Karpas-422 (cell line): ENCODE measurements at regions not wholly inside any gene's neighbourhood (a gene's known extent, or its start where the extent isn't known, plus 50 kb on each side); places are given as distances from the start of the nearest gene placed in this dataset.

Experiments
- DNase-seq: peaks from one replicate; pipeline ENCODE4 v3.0.0-alpha.2; 2015
- H2AFZ ChIP-seq: fragments of 200-600 bp; sonication (generic); 2 replicates; pipeline ENCODE4 v1.6.1; 2014; ENCODE audit warnings: antibody characterized with exemption, low read length, mixed read lengths
- H3K27ac ChIP-seq: fragments of 200-600 bp; sonication (generic); 2 replicates; pipeline ENCODE4 v1.5.1; 2014; ENCODE audit warnings: mild to moderate bottlenecking, low read length, moderate library complexity
- H3K27me3 ChIP-seq: fragments of 200-600 bp; sonication (generic); 2 replicates; pipeline ENCODE4 v1.6.1; 2014; ENCODE audit warnings: low read length, mixed read lengths
- H3K36me3 ChIP-seq: fragments of 200-600 bp; sonication (generic); 2 replicates; pipeline ENCODE4 v1.6.1; 2014; ENCODE audit warnings: low read length, mixed read lengths; ENCODE audit not compliant: insufficient read depth
- H3K4me1 ChIP-seq: fragments of 200-600 bp; sonication (generic); 2 replicates; pipeline ENCODE4 v1.6.1; 2014; ENCODE audit warnings: mild to moderate bottlenecking, low read length, mixed read lengths
- H3K4me2 ChIP-seq: fragments of 200-600 bp; sonication (generic); 2 replicates; pipeline ENCODE4 v1.6.1; 2014; ENCODE audit warnings: low read length, low read depth, mild to moderate bottlenecking; ENCODE audit not compliant: poor library complexity, severe bottlenecking
- H3K4me3 ChIP-seq: fragments of 200-600 bp; sonication (generic); 2 replicates; pipeline ENCODE4 v1.5.1; 2014; ENCODE audit warnings: mild to moderate bottlenecking, antibody characterized with exemption, low read length, mixed read lengths
- H3K79me2 ChIP-seq: fragments of 200-600 bp; sonication (generic); 2 replicates; pipeline ENCODE4 v1.6.1; 2014; ENCODE audit warnings: mild to moderate bottlenecking, low read length, mixed read lengths
- H3K9ac ChIP-seq: fragments of 200-600 bp; sonication (generic); 2 replicates; pipeline ENCODE4 v1.6.0; 2014; ENCODE audit warnings: low read length
- H3K9me2 ChIP-seq: fragments of 200-600 bp; sonication (generic), shearing (Covaris generic); replicated peaks from 2 replicates; pipeline ENCODE4 v1.6.0; 2014; ENCODE audit warnings: mild to moderate bottlenecking, low read length, moderate library complexity; ENCODE audit not compliant: insufficient read depth
- H3K9me3 ChIP-seq: fragments of 300-700, 200-600 bp; sonication (generic); 2 replicates; pipeline ENCODE4 v1.6.1; 2014; ENCODE audit warnings: low read length, mixed read lengths
- H4K20me1 ChIP-seq: fragments of 200-600 bp; sonication (generic); 2 replicates; pipeline ENCODE4 v1.6.1; 2014; ENCODE audit warnings: mild to moderate bottlenecking, antibody characterized with exemption, low read length, low read depth; ENCODE audit not compliant: insufficient read depth

GRCh38 chr14:101246894-101247841 lies 314.1 kb upstream of the DIO3 start:
- Histone ChIP-seq H2AFZ (no peak overlapping the region), H3K27ac (no peak overlapping the region), H3K36me3 (no peaks in the 10 kb centered on the region), H3K4me1 (no peaks in the 10 kb centered on the region), H3K9ac (no peak overlapping the region), H3K79me2 (no peaks in the 10 kb centered on the region), H3K27me3 (no peaks in the 10 kb centered on the region), H3K4me2 (no peak overlapping the region), H3K9me2 (no peaks in the 10 kb centered on the region), H3K4me3 (no peak overlapping the region), H4K20me1 (no peaks in the 10 kb centered on the region), H3K9me3 (no peaks in the 10 kb centered on the region)
- no peak for DNase-seq

DNA sequence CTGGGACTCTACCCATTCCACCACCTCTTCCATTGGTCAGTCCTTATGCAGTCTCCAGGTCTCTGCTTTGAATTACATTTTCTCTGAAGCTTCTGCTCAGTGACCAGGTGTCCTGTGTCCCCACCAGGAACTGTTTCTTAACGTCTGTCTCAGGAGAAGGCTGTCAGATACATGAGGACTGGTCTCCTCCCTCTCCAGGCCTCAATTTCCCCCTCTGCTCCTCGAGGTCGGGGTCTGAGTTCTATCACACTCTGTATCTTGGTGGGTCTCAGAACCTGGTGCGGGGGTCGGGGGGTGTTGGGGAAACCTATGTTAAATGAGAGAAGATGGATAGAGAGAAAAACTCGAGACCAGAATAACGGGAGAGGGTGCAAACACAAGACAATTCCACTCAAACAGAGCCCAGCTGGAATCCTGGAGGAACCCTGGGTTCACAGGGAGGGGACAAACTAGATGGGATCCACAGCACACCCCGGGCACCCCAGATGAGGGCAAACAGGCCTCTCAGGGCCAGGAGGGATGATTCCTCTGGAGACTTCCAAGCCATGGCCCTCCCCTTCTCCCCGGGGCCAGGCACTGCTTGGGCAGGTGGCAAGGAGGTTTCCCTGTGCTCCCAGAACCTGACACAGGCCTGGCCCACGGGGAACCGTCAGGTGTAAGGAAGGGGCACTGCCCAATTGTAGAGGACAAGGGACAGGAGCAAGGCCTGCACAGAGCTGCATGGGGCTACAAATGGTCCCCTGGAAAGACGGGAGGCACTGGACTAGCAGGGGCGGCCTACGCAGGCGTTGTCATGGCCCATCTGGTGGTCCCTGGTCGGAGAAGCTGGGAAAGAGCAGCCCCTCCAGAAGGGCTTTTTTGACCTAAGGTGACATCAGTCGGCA lies 313.2 kb upstream of the DIO3 start:
- Histone ChIP-seq H3K4me2 (no peak overlapping the region), H3K4me3 (no peak overlapping the region), H3K79me2 (no peaks in the 10 kb centered on the region), H2AFZ (no peak overlapping the region), H3K4me1 (no peaks in the 10 kb centered on the region), H3K9ac (no peak overlapping the region), H4K20me1 (no peaks in the 10 kb centered on the region), H3K9me2 (no peaks in the 10 kb centered on the region), H3K27me3 (no peaks in the 10 kb centered on the region), H3K9me3 (no peaks in the 10 kb centered on the region), H3K36me3 (no peaks in the 10 kb centered on the region), H3K27ac (no peak overlapping the region)
- DNase-seq = no peak

DNA sequence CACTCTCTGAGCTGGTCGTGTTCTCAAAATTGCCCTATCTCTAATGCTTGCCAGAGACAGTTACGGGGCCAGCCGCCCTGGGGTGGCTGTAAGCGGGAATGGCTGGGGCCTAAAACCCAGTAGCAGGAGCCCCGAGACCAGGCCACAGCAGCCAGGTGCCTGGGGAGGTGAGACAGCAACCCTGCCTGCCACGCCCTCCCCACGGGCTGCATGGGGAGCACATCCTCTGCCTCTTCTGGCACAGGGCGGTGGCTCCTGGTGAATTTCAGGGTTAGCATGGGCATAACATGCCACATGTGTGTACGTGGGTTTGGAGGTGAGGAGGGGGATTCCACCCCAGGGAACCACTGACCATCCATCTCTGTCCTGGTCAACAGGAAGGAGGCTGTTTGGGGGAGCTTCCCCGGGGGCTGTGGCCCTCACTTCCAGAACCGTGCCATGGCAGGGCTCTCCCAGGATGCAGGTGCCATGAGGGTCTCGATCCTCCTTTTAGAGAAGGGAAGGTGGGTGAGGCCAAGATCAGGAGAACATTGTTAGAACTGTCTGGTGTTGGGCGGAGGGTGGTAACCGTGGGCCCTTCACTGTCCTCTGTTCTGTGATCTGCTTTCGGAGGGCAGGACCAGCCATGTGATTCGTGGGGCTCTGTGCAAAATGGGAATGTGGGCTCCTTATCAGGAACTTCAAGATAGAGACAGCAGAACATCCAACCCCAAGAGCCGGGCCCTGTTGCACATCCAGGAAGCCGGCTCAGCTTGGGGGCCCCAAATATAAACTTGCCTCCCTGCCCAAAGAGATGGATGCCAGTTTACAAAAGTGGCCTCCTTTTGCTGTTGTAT lies 312.2 kb upstream of the DIO3 start:
- DNase-seq = no peak
- Histone ChIP-seq H3K9me3 (no peaks in the 10 kb centered on the region), H3K4me1 (no peaks in the 10 kb centered on the region), H2AFZ (no peak overlapping the region), H4K20me1 (no peaks in the 10 kb centered on the region), H3K79me2 (no peaks in the 10 kb centered on the region), H3K9ac (no peak overlapping the region), H3K4me2 (no peak overlapping the region), H3K27ac (no peak overlapping the region), H3K27me3 (no peaks in the 10 kb centered on the region), H3K4me3 (no peak overlapping the region), H3K9me2 (no peaks in the 10 kb centered on the region), H3K36me3 (no peaks in the 10 kb centered on the region)

- no peak for DNase-seq
- H3K4me1 ChIP-seq = no peaks in the 10 kb centered on the region
- H3K9me2 ChIP-seq = no peaks in the 10 kb centered on the region
- no peaks in the 10 kb centered on the region for H3K79me2 ChIP-seq
- no peak overlapping the region for H3K27ac ChIP-seq
- no peak overlapping the region for H3K4me3 ChIP-seq
- no peak overlapping the region for H3K4me2 ChIP-seq
- H3K36me3 ChIP-seq = no peaks in the 10 kb centered on the region
- H3K9ac ChIP-seq = no peak overlapping the region
- no peak overlapping the region for H2AFZ ChIP-seq
- H3K27me3 ChIP-seq = no peaks in the 10 kb centered on the region
- H4K20me1 ChIP-seq = no peaks in the 10 kb centered on the region
- no peaks in the 10 kb centered on the region for H3K9me3 ChIP-seq
Observed at GRCh38 chr14:101249676-101250036, 311.6 kb upstream of the DIO3 start.

DNA sequence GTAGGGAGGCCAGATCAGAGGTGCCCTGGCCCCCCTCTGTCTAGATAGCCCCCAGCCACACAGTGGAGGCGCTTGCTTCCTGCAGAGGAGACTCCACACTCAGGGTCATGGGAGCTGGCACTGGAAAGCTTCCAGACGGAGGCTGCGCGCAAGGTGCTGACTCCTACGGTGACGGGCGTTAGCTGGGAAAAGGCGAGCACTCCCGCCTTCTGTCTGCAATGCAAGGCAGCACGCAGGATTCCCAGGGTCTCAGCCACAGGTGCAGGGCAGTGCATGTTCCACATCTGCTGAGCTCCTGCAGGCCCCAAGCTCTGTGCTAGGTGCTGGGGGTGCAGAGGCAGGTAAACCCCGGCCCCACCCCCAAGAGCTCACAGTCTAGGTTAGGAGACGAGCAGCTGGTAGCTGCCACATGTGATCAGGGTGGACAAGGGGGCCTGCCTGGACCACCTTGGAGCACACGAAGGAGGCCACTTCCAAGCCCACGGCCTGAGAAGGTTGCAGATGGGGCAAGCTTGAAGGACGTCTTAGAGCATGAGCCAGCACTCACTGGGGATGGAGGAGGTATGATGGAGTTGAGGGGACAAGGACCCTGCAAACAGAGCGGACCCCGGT lies 310.9 kb upstream of the DIO3 start:
- H3K9me3 ChIP-seq = no peaks in the 10 kb centered on the region
- H3K27me3 ChIP-seq = no peaks in the 10 kb centered on the region

DNA sequence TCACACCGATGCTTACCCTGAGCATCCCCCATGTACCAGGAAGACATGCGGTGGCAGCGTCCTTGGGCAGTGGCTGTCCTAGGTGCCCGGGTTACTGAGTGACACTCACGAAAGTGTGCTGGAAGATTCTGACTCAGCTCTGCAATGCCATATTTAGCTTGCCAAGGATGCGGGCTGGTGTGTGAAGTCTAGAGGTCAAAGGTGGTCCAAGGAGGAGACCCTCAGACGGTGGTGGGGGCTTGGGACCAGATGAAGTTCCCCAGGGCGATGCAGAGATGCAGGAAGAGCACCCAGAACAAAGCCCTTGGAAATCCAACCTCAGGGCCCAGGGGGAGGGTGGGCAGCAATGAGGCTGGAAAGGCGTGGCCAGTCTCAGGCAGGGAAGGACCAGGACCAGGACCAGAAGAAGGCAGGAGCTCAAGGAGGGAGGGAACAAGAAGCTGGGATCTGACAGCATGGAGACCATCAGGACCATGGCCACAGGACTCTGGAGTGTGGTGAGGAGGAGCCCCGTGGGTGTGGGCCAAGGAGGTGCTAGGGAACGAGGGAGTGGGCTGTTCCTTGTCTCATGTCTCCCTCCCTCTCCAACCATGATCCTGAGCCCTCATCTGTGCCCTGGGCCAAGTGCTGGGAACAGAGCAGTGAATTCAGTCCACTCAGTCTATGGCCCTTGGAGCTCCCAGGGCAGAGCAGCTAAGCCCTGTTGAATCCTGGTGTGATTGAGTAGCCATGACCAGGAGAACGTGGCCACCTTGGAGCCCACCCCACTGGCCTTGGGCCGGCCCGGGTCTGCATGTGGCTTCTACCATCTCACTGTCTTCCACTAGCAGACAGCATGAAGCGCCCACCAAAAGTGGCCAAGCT lies 310.1 kb upstream of the DIO3 start:
- DNase-seq = no peak
- H2AFZ ChIP-seq = no peak overlapping the region
- H3K9ac ChIP-seq = no peak overlapping the region
- H3K27me3 ChIP-seq = peaks cover 3% of the 10 kb centered on the region; the same call in 1 of the 2 replicates
- no peaks in the 10 kb centered on the region for H4K20me1 ChIP-seq
- H3K4me3 ChIP-seq = no peak overlapping the region
- H3K79me2 ChIP-seq = no peaks in the 10 kb centered on the region
- no peak overlapping the region for H3K4me2 ChIP-seq
- H3K9me2 ChIP-seq = no peaks in the 10 kb centered on the region
- no peaks in the 10 kb centered on the region for H3K9me3 ChIP-seq
- H3K36me3 ChIP-seq = no peaks in the 10 kb centered on the region
- H3K27ac ChIP-seq = no peak overlapping the region
- no peaks in the 10 kb centered on the region for H3K4me1 ChIP-seq

More for the DNA sequence above, 310.9 kb upstream of the DIO3 start:
- Histone ChIP-seq H3K4me3 (no peak overlapping the region), H2AFZ (no peak overlapping the region), H3K4me1 (no peaks in the 10 kb centered on the region), H3K79me2 (no peaks in the 10 kb centered on the region), H4K20me1 (no peaks in the 10 kb centered on the region), H3K4me2 (no peak overlapping the region), H3K36me3 (no peaks in the 10 kb centered on the region), H3K9ac (no peak overlapping the region), H3K27ac (no peak overlapping the region), H3K9me2 (no peaks in the 10 kb centered on the region)
- no peak for DNase-seq

GRCh38 chr14:101251812-101252442 lies 309.4 kb upstream of the DIO3 start:
- no peak for DNase-seq
- no peaks in the 10 kb centered on the region for H3K4me1 ChIP-seq
- no peak overlapping the region for H3K4me3 ChIP-seq
- H3K9ac ChIP-seq = no peak overlapping the region
- no peak overlapping the region for H3K4me2 ChIP-seq
- H3K9me3 ChIP-seq = no peaks in the 10 kb centered on the region
- no peaks in the 10 kb centered on the region for H3K36me3 ChIP-seq
- H3K27me3 ChIP-seq = peaks cover 4% of the 10 kb centered on the region; the same call in 1 of the 2 replicates
- no peaks in the 10 kb centered on the region for H3K9me2 ChIP-seq
- H3K79me2 ChIP-seq = no peaks in the 10 kb centered on the region
- no peak overlapping the region for H3K27ac ChIP-seq
- no peak overlapping the region for H2AFZ ChIP-seq
- H4K20me1 ChIP-seq = no peaks in the 10 kb centered on the region
